ENCODE measurements at regions not wholly inside any gene's neighbourhood (a gene's known extent, or its start where the extent isn't known, plus 50 kb on each side); places are given as distances from the start of the nearest gene placed in this dataset.

GRCh38 chr12:63226792-63227463 lies 75.9 kb upstream of the AVPR1A start:
- DNase-seq, result no peak

DNA sequence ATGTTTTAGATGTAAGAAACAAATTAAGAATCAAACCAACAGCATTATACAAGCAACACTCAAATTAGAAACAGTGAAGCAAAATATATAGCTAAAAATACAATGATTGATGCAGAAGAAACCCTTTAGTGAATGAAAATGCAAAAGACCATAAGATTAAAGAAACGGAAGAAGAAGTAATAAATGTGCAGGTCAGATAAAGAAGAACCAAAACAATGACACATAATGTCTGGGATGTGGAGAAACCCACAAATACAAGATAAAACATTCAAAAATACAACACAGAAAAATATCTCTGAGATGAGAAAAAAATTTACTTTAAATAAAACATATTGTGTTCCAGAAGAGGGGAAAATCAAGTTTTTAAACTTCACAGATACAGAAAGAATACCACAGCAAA lies 73.4 kb upstream of the AVPR1A start:
- no peak for DNase-seq

DNA sequence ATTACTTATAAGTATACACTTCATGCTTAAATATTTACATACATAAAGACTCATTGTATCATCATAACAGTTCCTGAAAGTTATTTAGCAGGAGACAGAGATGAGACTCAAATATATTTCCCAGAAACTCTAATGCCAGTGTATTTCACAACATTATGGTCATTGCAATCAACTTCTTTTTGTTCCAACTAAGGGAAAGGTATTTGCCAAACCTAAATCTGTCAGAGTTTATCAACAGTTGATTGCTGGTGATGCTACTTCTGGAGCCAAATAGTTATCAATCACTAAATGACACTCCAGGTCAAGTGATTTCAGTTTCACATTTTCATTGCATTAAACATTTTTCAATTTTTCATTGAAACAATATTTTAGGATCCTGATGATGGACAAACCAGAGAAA lies 72.1 kb upstream of the AVPR1A start:
- no peak for DNase-seq

GRCh38 chr12:63222582-63222981 lies 71.6 kb upstream of the AVPR1A start:
- no peak for DNase-seq

DNA sequence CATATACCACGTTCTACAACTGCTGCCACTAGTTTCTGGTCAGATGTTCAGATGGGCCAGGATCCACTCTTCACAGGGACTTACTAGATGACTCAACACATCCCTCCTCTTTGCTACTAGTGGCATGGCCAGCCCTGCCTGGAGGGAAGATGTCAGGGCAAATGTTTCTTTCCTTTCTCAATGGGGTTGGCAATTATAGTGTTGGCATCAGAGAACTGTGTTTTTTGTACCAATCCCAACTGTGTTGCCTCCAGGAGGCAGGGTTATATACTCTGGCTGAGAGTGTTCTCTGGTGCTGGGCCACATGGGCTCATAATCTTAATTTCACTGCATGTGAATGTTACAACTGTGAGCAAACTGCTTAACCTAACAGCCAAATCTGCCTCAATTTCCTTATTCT lies 69.9 kb upstream of the AVPR1A start:
- DNase-seq, result no peak

DNA sequence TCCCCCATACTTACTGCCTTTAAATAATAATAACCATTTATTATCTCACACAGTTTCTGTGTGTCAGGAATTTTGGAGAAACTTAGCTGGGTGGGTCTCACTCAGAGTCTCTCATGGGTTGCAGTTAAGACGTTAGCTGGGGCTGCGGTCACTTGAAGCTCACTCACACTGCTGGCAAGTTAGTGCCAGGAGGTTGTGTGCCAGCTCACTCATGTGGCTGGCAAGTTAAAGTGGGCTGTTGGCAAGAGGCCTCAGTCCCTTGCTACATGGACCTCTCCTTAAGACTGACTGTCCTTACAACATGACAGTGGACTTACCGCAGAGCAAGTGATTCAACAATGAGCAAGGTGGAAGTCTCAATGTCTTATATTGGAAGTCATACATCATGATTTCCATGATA lies 61.3 kb upstream of the AVPR1A start:
- DNase-seq, result no peak

DNA sequence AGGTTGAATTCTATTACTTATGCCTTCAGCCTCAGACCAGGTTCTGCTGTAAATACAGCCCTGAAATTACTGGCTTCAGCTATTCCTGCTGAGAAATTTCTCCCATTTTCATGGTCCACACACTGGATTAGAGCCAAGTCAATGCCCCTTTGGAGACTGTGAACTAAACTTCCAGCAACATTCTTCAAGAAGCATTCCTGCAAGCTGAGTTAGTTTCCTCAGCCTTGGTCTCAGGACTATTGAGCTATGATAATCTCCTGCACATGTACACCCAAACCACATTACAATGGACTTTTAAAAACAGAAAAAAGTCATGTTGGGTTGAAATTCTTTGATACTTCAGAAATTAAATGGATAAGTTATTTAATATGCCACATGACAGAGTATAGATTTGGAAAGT lies 58.0 kb upstream of the AVPR1A start:
- no peak for DNase-seq

DNA sequence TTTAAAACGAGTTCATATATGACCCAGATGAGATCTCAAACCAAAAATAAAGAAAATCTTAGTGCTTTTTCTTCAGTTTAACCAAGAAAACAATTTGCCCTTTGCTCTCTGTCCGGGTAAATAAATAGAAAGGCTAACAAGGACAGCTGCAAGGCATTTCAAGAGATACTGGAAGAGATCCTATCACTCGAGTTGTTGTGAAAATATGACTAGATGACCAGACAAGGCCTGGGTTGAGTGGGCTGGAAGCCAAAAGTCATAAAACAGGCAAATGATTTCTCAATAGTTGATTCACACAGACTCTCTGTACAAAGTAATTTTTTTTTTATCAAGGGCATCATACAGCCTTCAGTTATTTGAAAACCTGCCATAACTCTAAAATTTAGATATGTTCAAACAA lies 55.9 kb upstream of the AVPR1A start:
- DNase-seq, result peak in 1 of 2 donors; percentile 3

- no peak for DNase-seq
Observed at GRCh38 chr12:63206494-63206893, 55.5 kb upstream of the AVPR1A start.
